DOHH2 (cell line): ENCODE measurements at regions not wholly inside any gene's neighbourhood (a gene's known extent, or its start where the extent isn't known, plus 50 kb on each side); places are given as distances from the start of the nearest gene placed in this dataset.

Source experiments
- H3F3A ChIP-seq: fragments of 200-600 bp; sonication (generic), shearing (Covaris generic); 2 replicates; pipeline ENCODE4 v1.6.0; 2016; ENCODE audit warnings: antibody characterized with exemption, mild to moderate bottlenecking; ENCODE audit not compliant: control insufficient read depth, insufficient read depth
- H3K27ac ChIP-seq: fragments of 200-600 bp; sonication (generic); 2 replicates; pipeline ENCODE4 v1.5.1; 2014; ENCODE audit warnings: low read depth, mild to moderate bottlenecking, low read length, moderate library complexity
- H3K27me3 ChIP-seq: fragments of 200-600 bp; sonication (generic); 2 replicates; pipeline ENCODE4 v1.6.1; 2014; ENCODE audit warnings: mild to moderate bottlenecking, low read length, mixed read lengths; ENCODE audit not compliant: control insufficient read depth
- H3K36me3 ChIP-seq: fragments of 200-600 bp; sonication (generic); 2 replicates; pipeline ENCODE4 v1.6.1; 2014; ENCODE audit warnings: mild to moderate bottlenecking, low read length, moderate library complexity, mixed read lengths; ENCODE audit not compliant: control insufficient read depth
- H3K4me1 ChIP-seq: fragments of 200-600 bp; sonication (generic); 2 replicates; pipeline ENCODE4 v1.6.1; 2014; ENCODE audit warnings: mild to moderate bottlenecking, low read length, mixed read lengths; ENCODE audit not compliant: control insufficient read depth
- H3K4me2 ChIP-seq: fragments of 200-600 bp; sonication (generic); 2 replicates; pipeline ENCODE4 v1.6.0; 2014; ENCODE audit warnings: mild to moderate bottlenecking, low read length, moderate library complexity
- H3K4me3 ChIP-seq: fragments of 200-600 bp; sonication (generic); 2 replicates; pipeline ENCODE4 v1.5.1; 2014; ENCODE audit warnings: mild to moderate bottlenecking, low read length, mixed read lengths
- H3K79me2 ChIP-seq: fragments of 200-600 bp; sonication (generic); 2 replicates; pipeline ENCODE4 v1.6.1; 2014; ENCODE audit warnings: mild to moderate bottlenecking, low read length, mixed read lengths; ENCODE audit not compliant: control insufficient read depth
- H3K9me2 ChIP-seq: fragments of 200-600 bp; sonication (generic); replicated peaks from 2 replicates; pipeline ENCODE4 v1.6.1; 2014; ENCODE audit warnings: mild to moderate bottlenecking, low read length, mixed read lengths; ENCODE audit not compliant: control insufficient read depth
- H3K9me3 ChIP-seq: fragments of 200-600 bp; sonication (generic); 2 replicates; pipeline ENCODE4 v1.6.1; 2014; ENCODE audit warnings: antibody characterized with exemption, low read length, mixed read lengths; ENCODE audit not compliant: control insufficient read depth, insufficient read depth
- H4K20me1 ChIP-seq: fragments of 200-600 bp; sonication (generic); 2 replicates; pipeline ENCODE4 v1.6.0; 2014; ENCODE audit warnings: low read depth, mild to moderate bottlenecking, antibody characterized with exemption, low read length, moderate library complexity; ENCODE audit not compliant: control insufficient read depth, insufficient read depth
- CTCF ChIP-seq: fragments of 200-600 bp; sonication (generic); IDR thresholded peaks from one replicate; pipeline ENCODE4 v1.5.1; 2014; ENCODE audit warnings: antibody characterized with exemption, mild to moderate bottlenecking, low read depth, low read length; ENCODE audit not compliant: poor library complexity, severe bottlenecking
- EZH2phosphoT487 ChIP-seq: fragments of 200-600 bp; sonication (generic); IDR thresholded peaks from 2 replicates; pipeline ENCODE4 v1.6.1; 2017; ENCODE audit warnings: borderline replicate concordance, mild to moderate bottlenecking, antibody characterized with exemption, low read length, moderate library complexity, mixed read lengths

GRCh38 chr7:140230516-140230860 is 53.7 kb upstream of the KDM7A start:
- Histone ChIP-seq H3K27ac (peak overlapping the region; percentile 96), H3F3A (peaks cover 46% of the 10 kb centered on the region), H3K4me1 (peaks cover 70% of the 10 kb centered on the region), H3K4me3 (peak overlapping the region; percentile 81), H3K36me3 (peaks cover 9% of the 10 kb centered on the region), H3K9me3 (no peaks in the 10 kb centered on the region), H3K4me2 (peak overlapping the region; percentile 92), H3K27me3 (no peaks in the 10 kb centered on the region), H3K9me2 (no peaks in the 10 kb centered on the region), H3K79me2 (peaks cover 10% of the 10 kb centered on the region), H4K20me1 (no peaks in the 10 kb centered on the region)
- TF ChIP-seq EZH2phosphoT487: no peak
- TF ChIP-seq CTCF: no peak

GRCh38 chr7:140229591-140230515 is 53.1 kb upstream of the KDM7A start:
- peak overlapping the region; percentile 92 for H3K4me2 ChIP-seq
- peaks cover 9% of the 10 kb centered on the region for H3K36me3 ChIP-seq
- no peaks in the 10 kb centered on the region for H3K27me3 ChIP-seq
- no peak for TF ChIP-seq CTCF
- TF ChIP-seq EZH2phosphoT487: no peak
- H3K9me3 ChIP-seq: no peaks in the 10 kb centered on the region
- H3K9me2 ChIP-seq: no peaks in the 10 kb centered on the region
- H3K4me3 ChIP-seq: peak overlapping the region; percentile 81
- no peaks in the 10 kb centered on the region for H4K20me1 ChIP-seq
- H3F3A ChIP-seq: peaks cover 46% of the 10 kb centered on the region
- peaks cover 10% of the 10 kb centered on the region for H3K79me2 ChIP-seq
- peak overlapping the region; percentile 96 for H3K27ac ChIP-seq
- peaks cover 75% of the 10 kb centered on the region for H3K4me1 ChIP-seq

GRCh38 chr7:140229101-140229525 is 52.3 kb upstream of the KDM7A start:
- no peaks in the 10 kb centered on the region for H3K9me2 ChIP-seq
- peaks cover 46% of the 10 kb centered on the region for H3F3A ChIP-seq
- H3K27ac ChIP-seq: peak overlapping the region; percentile 96
- H3K4me1 ChIP-seq: peaks cover 83% of the 10 kb centered on the region
- no peaks in the 10 kb centered on the region for H4K20me1 ChIP-seq
- H3K4me3 ChIP-seq: peak overlapping the region; percentile 81
- peaks cover 9% of the 10 kb centered on the region for H3K36me3 ChIP-seq
- H3K4me2 ChIP-seq: peak overlapping the region; percentile 92
- TF ChIP-seq EZH2phosphoT487 (no peak), CTCF (no peak)
- peaks cover 10% of the 10 kb centered on the region for H3K79me2 ChIP-seq
- no peaks in the 10 kb centered on the region for H3K9me3 ChIP-seq
- H3K27me3 ChIP-seq: no peaks in the 10 kb centered on the region
